Spleen (tissue), 11 donors: ENCODE measurements at regions not wholly inside any gene's neighbourhood (a gene's known extent, or its start where the extent isn't known, plus 50 kb on each side); places are given as distances from the start of the nearest gene placed in this dataset.
A peak's percentile ranks its signal among the peaks of the same experiment; 100 is the strongest.

Experiments
- DNase-seq: peaks from one replicate; pipeline ENCODE4 v3.0.0-alpha.2; 2020
- H3K27ac ChIP-seq, 8 donors: fragments of 200-600 bp; sonication (generic) in 7 of 8; 1 replicate in 4 of 8; 2 replicates in 4 of 8; pipeline versions ENCODE4 v1.5.0 to v1.8.0; 2016 to 2021; ENCODE audit warnings: inconsistent platforms in 4 of 8, mild to moderate bottlenecking in 4 of 8, moderate library complexity in 1 of 8
- H3K27me3 ChIP-seq, 7 donors: fragments of 200-600 bp; sonication (generic) in 6 of 7; replicated peaks in 1 of 7; 1 replicate in 4 of 7; 2 replicates in 3 of 7; pipeline versions ENCODE4 v1.5.0 to v1.8.0; 2016 to 2021; ENCODE audit warnings: inconsistent platforms in 3 of 7, mild to moderate bottlenecking in 1 of 7
- H3K36me3 ChIP-seq, 6 donors: fragments of 200-600 bp; sonication (generic) in 5 of 6; 1 replicate in 4 of 6; 2 replicates in 2 of 6; pipeline versions ENCODE4 v1.5.0 to v1.8.0; 2016 to 2021; ENCODE audit warnings: inconsistent platforms in 2 of 6
- H3K4me1 ChIP-seq, 6 donors: fragments of 200-600 bp; sonication (generic) in 5 of 6; 1 replicate in 3 of 6; 2 replicates in 3 of 6; pipeline versions ENCODE4 v1.5.0 to v1.8.0; 2016 to 2021; ENCODE audit warnings: inconsistent platforms in 3 of 6
- H3K4me3 ChIP-seq, 8 donors: fragments of 200-600 bp; sonication (generic) in 7 of 8; 1 replicate in 4 of 8; 2 replicates in 4 of 8; pipeline versions ENCODE4 v1.5.0 to v1.8.0; 2016 to 2021; ENCODE audit warnings: inconsistent platforms in 4 of 8, mild to moderate bottlenecking in 4 of 8, moderate library complexity in 2 of 8
- H3K9me3 ChIP-seq, 8 donors: fragments of 200-600 bp; sonication (generic) in 7 of 8; 1 replicate in 4 of 8; 2 replicates in 4 of 8; pipeline versions ENCODE4 v1.5.0 to v1.8.0; 2016 to 2021; ENCODE audit warnings: inconsistent platforms in 4 of 8
- POLR2A ChIP-seq, 3 donors: fragments of 450-650 bp; IDR thresholded peaks; one replicate each; pipeline ENCODE4 v1.5.1; 2017; ENCODE audit warnings: antibody characterized with exemption in 3 of 3, mild to moderate bottlenecking in 1 of 3
- POLR2AphosphoS5 ChIP-seq, 3 donors: sonication (generic); formaldehyde crosslinking; IDR thresholded peaks; one replicate each; pipeline ENCODE4 v1.5.1; 2017; ENCODE audit warnings: antibody characterized with exemption in 3 of 3
- WGBS, 5 donors: extraction: QIAGEN DNeasy Blood & Tissue Kit in 3 of 5; methylation state at CpG; one replicate each; pipeline versions ENCODE4 v1.1.5 to v1.1.7; 2013 to 2018; 5-methylcytosine and 5-hydroxymethylcytosine counted together
- intact Hi-C: fragments of 100-400 bp; cut with DNase I; formaldehyde crosslinking; loops from one replicate; pipeline ENCODE4 v1.15.0; 2023; ENCODE audit warnings: low total_unique reads
- TF ChIP-seq, protein P1 (sequence below), 11 experiments: fragments of 200-600 bp in 7 of 11; fragments of 450-650 bp in 4 of 11; sonication (generic) in 4 of 11; IDR thresholded peaks in 8 of 11; conservative IDR thresholded peaks in 3 of 11; 1 replicate in 7 of 11; 2 replicates in 4 of 11; pipeline versions ENCODE4 v1.4.0 to v1.8.0; 2016 to 2021; ENCODE audit warnings: antibody characterized with exemption in 11 of 11, inconsistent platforms in 4 of 11, mild to moderate bottlenecking in 1 of 11
- donor health status: healthy with polysubstance abuse.
- donor health status: DM: no; HTN: no; CAD: no; lungs with moderate emphysema.
- donor health status: DM: no; HTN: no; CAD: no.
- donor health status: Bipolar disorder and iron deficiency.
- donor health status: healthy.
- donor health status: DM: no; HTN: no; CAD: no.
- donor health status: DM: yes; HTN: yes; CAD: no.

DNA sequence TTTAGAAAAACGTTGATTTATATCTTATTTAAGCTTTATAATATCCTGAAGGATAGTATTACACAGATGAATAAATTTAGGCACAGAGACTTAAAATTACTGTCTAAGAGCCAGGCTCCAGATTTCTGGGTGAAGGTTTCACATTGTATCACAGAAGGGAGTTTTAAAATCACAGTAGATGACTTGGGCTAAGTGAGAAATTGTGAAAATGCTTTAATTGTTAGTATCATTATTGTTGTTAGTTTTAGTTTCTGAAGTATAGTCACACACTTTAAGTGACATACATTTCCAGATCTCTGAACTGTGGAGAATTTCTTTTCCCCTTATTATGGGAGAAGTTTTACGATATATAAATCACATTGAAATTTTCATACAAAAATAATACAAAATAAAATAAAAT, 83.5 kb downstream of the NDUFS5 start:
- 74 to 86% (median 80%) methylated on average over 2 of the region's 2 CpGs for WGBS, 5 donors
- no peaks in the 10 kb centered on the region for H3K9me3 ChIP-seq
- peaks cover 0 to 22% (median 0%) of the 10 kb centered on the region in 7 donors for H3K27me3 ChIP-seq
- intact Hi-C loops: no loop called here
- H3K4me3 ChIP-seq: no peak overlapping the region
- TF ChIP-seq, protein P1, sequence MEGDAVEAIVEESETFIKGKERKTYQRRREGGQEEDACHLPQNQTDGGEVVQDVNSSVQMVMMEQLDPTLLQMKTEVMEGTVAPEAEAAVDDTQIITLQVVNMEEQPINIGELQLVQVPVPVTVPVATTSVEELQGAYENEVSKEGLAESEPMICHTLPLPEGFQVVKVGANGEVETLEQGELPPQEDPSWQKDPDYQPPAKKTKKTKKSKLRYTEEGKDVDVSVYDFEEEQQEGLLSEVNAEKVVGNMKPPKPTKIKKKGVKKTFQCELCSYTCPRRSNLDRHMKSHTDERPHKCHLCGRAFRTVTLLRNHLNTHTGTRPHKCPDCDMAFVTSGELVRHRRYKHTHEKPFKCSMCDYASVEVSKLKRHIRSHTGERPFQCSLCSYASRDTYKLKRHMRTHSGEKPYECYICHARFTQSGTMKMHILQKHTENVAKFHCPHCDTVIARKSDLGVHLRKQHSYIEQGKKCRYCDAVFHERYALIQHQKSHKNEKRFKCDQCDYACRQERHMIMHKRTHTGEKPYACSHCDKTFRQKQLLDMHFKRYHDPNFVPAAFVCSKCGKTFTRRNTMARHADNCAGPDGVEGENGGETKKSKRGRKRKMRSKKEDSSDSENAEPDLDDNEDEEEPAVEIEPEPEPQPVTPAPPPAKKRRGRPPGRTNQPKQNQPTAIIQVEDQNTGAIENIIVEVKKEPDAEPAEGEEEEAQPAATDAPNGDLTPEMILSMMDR (IDR thresholded peaks at IDR 0.05 in 8 of 11, conservative IDR thresholded peaks at IDR 0.05 in 3 of 11): no peak
- no peak for TF ChIP-seq POLR2AphosphoS5 (IDR thresholded peaks at IDR 0.05)
- no peak for TF ChIP-seq POLR2A (IDR thresholded peaks at IDR 0.05)
- no peaks in the 10 kb centered on the region for H3K36me3 ChIP-seq
- peak overlapping the region in 5 of 8 donors; percentile 51 to 91 (median 89) for H3K27ac ChIP-seq
- DNase-seq: no peak
- peaks cover 14 to 61% (median 45%) of the 10 kb centered on the region in 6 donors for H3K4me1 ChIP-seq

DNA sequence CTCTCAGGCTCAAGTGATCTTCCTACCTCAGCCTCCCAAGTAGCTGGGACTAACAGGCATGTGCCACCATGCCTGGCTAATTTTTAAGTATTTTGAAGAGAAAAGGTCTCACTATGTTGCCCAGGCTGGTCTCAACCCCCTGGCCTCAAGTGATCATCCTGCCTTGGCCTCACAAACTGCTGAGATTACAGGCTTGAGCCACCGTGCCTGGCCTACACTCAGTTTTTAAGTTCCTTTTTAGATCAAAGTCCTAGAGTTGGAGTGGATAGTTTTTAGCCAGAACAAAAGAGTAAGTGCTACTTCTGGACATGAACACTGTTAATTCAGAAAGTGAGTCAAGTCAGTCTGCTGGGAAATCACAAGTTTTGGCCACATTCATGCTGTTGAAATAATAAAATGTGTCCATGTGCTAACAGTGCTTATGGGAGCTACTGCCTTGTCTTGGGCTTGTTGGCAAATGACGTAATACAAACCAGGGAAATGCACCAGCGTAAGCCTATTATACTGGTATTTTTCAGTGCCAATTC, 84.2 kb downstream of the NDUFS5 start:
- intact Hi-C loops: no loop called here
- peaks cover 0 to 14% (median 0%) of the 10 kb centered on the region in 7 donors for H3K27me3 ChIP-seq
- no peak for DNase-seq
- H3K9me3 ChIP-seq: no peaks in the 10 kb centered on the region
- H3K4me3 ChIP-seq: no peak overlapping the region
- no peaks in the 10 kb centered on the region for H3K36me3 ChIP-seq
- 52 to 83% (median 60%) methylated on average over 3 of the region's 3 CpGs for WGBS, 5 donors
- peaks cover 17 to 65% (median 45%) of the 10 kb centered on the region in 6 donors for H3K4me1 ChIP-seq
- TF ChIP-seq, protein P1 (IDR thresholded peaks at IDR 0.05 in 8 of 11, conservative IDR thresholded peaks at IDR 0.05 in 3 of 11): no peak
- TF ChIP-seq POLR2AphosphoS5 (IDR thresholded peaks at IDR 0.05) (no peak), POLR2A (IDR thresholded peaks at IDR 0.05) (no peak)
- peak overlapping the region in 6 of 8 donors; percentile 17 to 91 (median 60) for H3K27ac ChIP-seq

DNA sequence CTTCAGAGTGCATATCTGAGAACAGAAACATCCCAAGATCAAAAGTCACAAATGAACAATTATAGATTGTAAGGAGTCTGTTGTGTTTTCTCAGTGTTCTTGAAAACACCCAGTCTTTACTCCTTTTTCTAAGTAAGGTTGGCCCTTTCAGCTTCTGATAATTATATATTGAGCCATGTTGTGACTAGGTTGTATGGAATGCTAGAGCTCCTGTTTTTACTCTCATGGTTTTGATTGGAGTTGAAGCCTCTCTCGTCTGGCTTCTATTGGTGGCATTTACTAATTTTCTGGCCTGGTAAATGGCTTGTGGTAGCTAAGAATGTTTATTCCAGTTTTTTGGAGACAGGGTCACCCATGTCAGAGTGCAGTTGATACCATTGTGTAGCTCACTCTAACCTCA, 84.7 kb downstream of the NDUFS5 start:
- 75 to 100% (median 88%) methylated on average over 1 of the region's 1 CpG for WGBS, 5 donors
- no peaks in the 10 kb centered on the region for H3K9me3 ChIP-seq

DNA sequence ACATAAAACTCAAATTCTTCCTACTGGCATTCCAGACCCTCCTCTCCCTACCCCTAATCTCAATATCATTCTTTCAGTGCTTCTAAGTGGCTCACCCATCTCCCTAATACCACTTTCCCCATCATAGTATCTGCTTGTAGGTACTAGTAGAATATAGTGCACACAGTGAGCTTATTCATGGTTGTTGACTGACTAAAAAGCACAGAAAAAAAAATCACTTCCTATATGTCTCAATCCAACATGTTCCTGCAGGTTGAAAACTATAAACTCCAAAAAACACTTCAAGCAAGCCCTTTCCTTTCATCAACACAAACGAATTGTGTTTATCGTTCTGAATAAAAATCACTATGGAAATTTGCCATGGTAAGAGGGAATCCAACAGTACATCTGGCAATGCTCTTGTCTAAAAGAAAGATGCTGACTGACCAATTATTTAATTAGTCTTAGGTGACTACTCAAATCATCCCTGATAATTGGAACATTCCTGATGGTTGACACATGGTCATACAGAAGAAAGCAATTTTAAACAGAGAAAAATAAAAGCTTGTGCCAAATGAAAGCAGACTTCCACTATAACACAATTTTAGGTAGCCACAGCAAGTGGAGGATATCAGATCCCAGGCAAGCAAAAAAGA, 87.1 kb downstream of the NDUFS5 start:
- 76 to 91% (median 87%) methylated on average over 2 of the region's 2 CpGs for WGBS, 5 donors
- no peaks in the 10 kb centered on the region for H3K9me3 ChIP-seq
- no peaks in the 10 kb centered on the region for H3K27me3 ChIP-seq
- intact Hi-C loops: no loop called here
- no peaks in the 10 kb centered on the region for H3K36me3 ChIP-seq
- peaks cover 5 to 61% (median 32%) of the 10 kb centered on the region in 6 donors for H3K4me1 ChIP-seq
- no peak overlapping the region for H3K27ac ChIP-seq
- no peak for TF ChIP-seq POLR2A (IDR thresholded peaks at IDR 0.05)
- TF ChIP-seq POLR2AphosphoS5 (IDR thresholded peaks at IDR 0.05): no peak
- TF ChIP-seq, protein P1 (IDR thresholded peaks at IDR 0.05 in 8 of 11, conservative IDR thresholded peaks at IDR 0.05 in 3 of 11): no peak
- no peak overlapping the region for H3K4me3 ChIP-seq
- DNase-seq: no peak

More for the DNA sequence above, 84.7 kb downstream of the NDUFS5 start:
- TF ChIP-seq POLR2AphosphoS5 (IDR thresholded peaks at IDR 0.05): no peak
- TF ChIP-seq POLR2A (IDR thresholded peaks at IDR 0.05): no peak
- TF ChIP-seq, protein P1 (IDR thresholded peaks at IDR 0.05 in 8 of 11, conservative IDR thresholded peaks at IDR 0.05 in 3 of 11): no peak
- H3K4me1 ChIP-seq: peaks cover 22 to 70% (median 46%) of the 10 kb centered on the region in 6 donors
- H3K36me3 ChIP-seq: no peaks in the 10 kb centered on the region
- H3K27me3 ChIP-seq: peaks cover 0 to 9% (median 0%) of the 10 kb centered on the region in 7 donors
- intact Hi-C loops: no loop called here
- H3K27ac ChIP-seq: peak overlapping the region in 5 of 8 donors; percentile 17 to 91 (median 70)
- no peak overlapping the region for H3K4me3 ChIP-seq
- no peak for DNase-seq
